Right atrium auricular region (tissue), 2 donors: ENCODE measurements at regions not wholly inside any gene's neighbourhood (a gene's known extent, or its start where the extent isn't known, plus 50 kb on each side); places are given as distances from the start of the nearest gene placed in this dataset.

Source experiments
- DNase-seq: peaks from one replicate; pipeline ENCODE4 v3.0.0-alpha.2; 2019; ENCODE audit warnings: low spot score
- H3K27ac ChIP-seq, 2 donors: fragments of 200-600 bp; sonication (generic); 1 replicate in 1 of 2; 2 replicates in 1 of 2; pipeline ENCODE4 v1.5.1; 2016 to 2019
- H3K27me3 ChIP-seq, 2 donors: fragments of 200-600 bp; sonication (generic); one replicate each; pipeline versions ENCODE4 v1.5.1 to v1.6.0; 2017 to 2019
- H3K36me3 ChIP-seq: fragments of 200-600 bp; sonication (generic); one replicate; pipeline ENCODE4 v1.5.1; 2016
- H3K4me1 ChIP-seq, 2 donors: fragments of 200-600 bp; sonication (generic); one replicate each; pipeline versions ENCODE4 v1.5.1 to v1.6.0; 2017 to 2019
- H3K4me3 ChIP-seq, 2 donors: fragments of 200-600 bp; sonication (generic); 1 replicate in 1 of 2; 2 replicates in 1 of 2; pipeline ENCODE4 v1.5.1; 2017 to 2019; ENCODE audit warnings: mild to moderate bottlenecking in 1 of 2, moderate library complexity in 1 of 2
- H3K9me3 ChIP-seq, 2 donors: fragments of 200-600 bp; sonication (generic); one replicate each; pipeline ENCODE4 v1.5.1; 2019
- CTCF ChIP-seq, 2 donors: fragments of 200-600 bp; sonication (generic); IDR thresholded peaks; one replicate each; pipeline ENCODE4 v1.5.1; 2019; ENCODE audit warnings: antibody characterized with exemption in 2 of 2

- no peaks in the 10 kb centered on the region for H3K9me3 ChIP-seq
- no peaks in the 10 kb centered on the region for H3K4me1 ChIP-seq
- no peak for TF ChIP-seq CTCF (IDR thresholded peaks at IDR 0.05)
- DNase-seq: peak; percentile 47
- no peak overlapping the region for H3K4me3 ChIP-seq
- no peaks in the 10 kb centered on the region for H3K27me3 ChIP-seq
- H3K27ac ChIP-seq: no peak overlapping the region
- H3K36me3 ChIP-seq: no peaks in the 10 kb centered on the region
Measured at GRCh38 chr1:30513396-30514136, 209.8 kb downstream of the MATN1 start.

- Histone ChIP-seq H3K27me3 (no peaks in the 10 kb centered on the region), H3K36me3 (no peaks in the 10 kb centered on the region), H3K4me3 (no peak overlapping the region), H3K27ac (no peak overlapping the region), H3K4me1 (no peaks in the 10 kb centered on the region), H3K9me3 (no peaks in the 10 kb centered on the region)
- TF ChIP-seq CTCF (IDR thresholded peaks at IDR 0.05): no peak
- peak; percentile 46 for DNase-seq
Measured at GRCh38 chr1:30512914-30513265, 210.5 kb downstream of the MATN1 start.

- Histone ChIP-seq H3K9me3 (no peaks in the 10 kb centered on the region), H3K27me3 (no peaks in the 10 kb centered on the region), H3K4me1 (no peaks in the 10 kb centered on the region), H3K36me3 (no peaks in the 10 kb centered on the region), H3K4me3 (no peak overlapping the region), H3K27ac (no peak overlapping the region)
- TF ChIP-seq CTCF (IDR thresholded peaks at IDR 0.05): no peak
- no peak for DNase-seq
Measured at GRCh38 chr1:30511991-30512913, 211.1 kb downstream of the MATN1 start.

GRCh38 chr1:30511563-30511962 lies 211.8 kb downstream of the MATN1 start:
- TF ChIP-seq CTCF (IDR thresholded peaks at IDR 0.05): no peak
- Histone ChIP-seq H3K27ac (no peak overlapping the region), H3K36me3 (no peaks in the 10 kb centered on the region), H3K27me3 (no peaks in the 10 kb centered on the region), H3K9me3 (no peaks in the 10 kb centered on the region), H3K4me3 (no peak overlapping the region), H3K4me1 (no peaks in the 10 kb centered on the region)
- DNase-seq: no peak

GRCh38 chr1:30511106-30511505 lies 212.3 kb downstream of the MATN1 start:
- H3K4me3 ChIP-seq: no peak overlapping the region
- no peaks in the 10 kb centered on the region for H3K36me3 ChIP-seq
- no peaks in the 10 kb centered on the region for H3K4me1 ChIP-seq
- no peak for TF ChIP-seq CTCF (IDR thresholded peaks at IDR 0.05)
- no peak for DNase-seq
- no peak overlapping the region for H3K27ac ChIP-seq
- H3K27me3 ChIP-seq: no peaks in the 10 kb centered on the region
- H3K9me3 ChIP-seq: no peaks in the 10 kb centered on the region
